ENCODE measurements at regions not wholly inside any gene's neighbourhood (a gene's known extent, or its start where the extent isn't known, plus 50 kb on each side); places are given as distances from the start of the nearest gene placed in this dataset.

GRCh38 chrX:138534410-138534809 is 177.1 kb downstream of the FGF13 start:
- no peak for DNase-seq

DNA sequence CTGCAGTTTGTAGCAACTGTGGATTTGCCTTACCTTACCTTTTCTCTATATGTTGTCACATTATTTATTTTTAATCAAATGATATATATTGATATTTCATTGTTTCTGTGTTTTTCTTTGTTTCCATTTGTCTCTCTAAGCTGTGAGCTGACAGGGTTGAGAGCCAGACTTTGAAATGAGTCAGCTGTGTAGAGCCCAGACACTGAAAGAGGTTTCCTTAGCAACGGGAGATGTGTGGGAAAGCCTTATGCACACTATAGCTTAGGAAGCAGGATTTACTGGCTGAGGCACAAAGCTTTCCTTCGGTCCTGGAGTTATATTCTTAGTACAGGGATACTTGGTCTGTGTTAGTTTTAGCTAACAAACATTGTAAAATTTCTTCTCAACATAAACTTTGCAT is 192.2 kb downstream of the FGF13 start:
- peak; percentile 77 for DNase-seq

- DNase-seq: no peak
These were observed 207.2 kb downstream of the FGF13 start for GRCh38 chrX:138504273-138504672.

DNA sequence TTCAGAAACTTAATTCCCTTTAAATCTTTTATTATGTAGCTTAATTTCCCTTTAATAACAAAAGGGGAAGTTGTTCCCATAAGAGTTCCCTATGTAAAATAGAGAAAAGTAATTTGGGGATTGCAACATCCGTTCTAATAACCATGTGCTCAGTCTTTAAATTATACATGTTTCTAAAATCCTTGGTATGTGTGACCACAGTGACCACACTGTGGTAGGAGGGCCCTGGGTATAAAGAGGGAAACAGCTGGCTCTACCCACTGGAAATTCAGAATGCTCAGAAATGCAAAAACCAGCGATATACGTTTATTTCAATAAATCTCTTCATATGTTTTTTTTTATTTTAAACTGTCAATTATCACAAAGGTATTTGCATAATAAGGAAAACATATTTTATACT is 219.1 kb downstream of the FGF13 start:
- DNase-seq: no peak

GRCh38 chrX:138487866-138488265 is 223.7 kb downstream of the FGF13 start:
- DNase-seq: no peak

DNA sequence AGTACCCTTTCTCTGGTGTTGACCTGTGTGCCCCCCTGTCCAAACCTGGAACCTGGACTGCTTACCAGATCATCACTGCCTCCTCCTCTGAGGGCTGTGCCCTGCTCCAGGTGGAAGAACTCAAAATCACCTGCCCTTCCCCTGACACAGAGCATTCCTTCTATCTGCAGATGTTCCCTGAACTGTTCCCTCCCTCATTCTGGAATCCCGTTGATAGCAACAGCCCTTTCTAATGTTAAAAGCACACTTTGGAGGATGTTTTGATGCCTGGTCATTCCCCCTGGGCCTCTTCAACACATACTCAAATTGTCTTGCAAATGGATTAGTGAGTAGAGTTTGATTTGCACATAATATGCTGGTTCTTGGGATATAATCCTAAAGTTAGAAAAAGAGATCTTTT is 225.8 kb downstream of the FGF13 start:
- DNase-seq: no peak

DNA sequence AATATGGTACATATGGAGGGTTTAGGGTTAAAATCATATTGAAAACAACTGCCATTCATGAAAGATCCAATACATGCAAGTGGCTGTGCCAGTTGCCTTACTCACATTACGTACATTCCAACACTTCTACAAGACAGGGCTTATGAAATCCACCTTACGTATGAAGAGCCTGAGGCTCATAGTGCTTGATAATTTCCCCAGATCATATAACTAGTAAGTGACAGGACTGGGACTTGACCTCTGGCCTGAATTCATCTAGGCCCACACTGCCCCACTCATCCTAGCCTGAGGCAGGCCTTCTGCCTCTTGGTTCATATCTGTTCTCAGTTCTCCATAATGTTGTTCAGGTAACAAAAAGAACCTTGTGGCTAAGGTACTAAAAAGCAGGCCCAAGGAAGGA is 226.3 kb downstream of the FGF13 start:
- no peak for DNase-seq

- no peak for DNase-seq
These were observed 227.1 kb downstream of the FGF13 start for GRCh38 chrX:138484451-138484850.

DNA sequence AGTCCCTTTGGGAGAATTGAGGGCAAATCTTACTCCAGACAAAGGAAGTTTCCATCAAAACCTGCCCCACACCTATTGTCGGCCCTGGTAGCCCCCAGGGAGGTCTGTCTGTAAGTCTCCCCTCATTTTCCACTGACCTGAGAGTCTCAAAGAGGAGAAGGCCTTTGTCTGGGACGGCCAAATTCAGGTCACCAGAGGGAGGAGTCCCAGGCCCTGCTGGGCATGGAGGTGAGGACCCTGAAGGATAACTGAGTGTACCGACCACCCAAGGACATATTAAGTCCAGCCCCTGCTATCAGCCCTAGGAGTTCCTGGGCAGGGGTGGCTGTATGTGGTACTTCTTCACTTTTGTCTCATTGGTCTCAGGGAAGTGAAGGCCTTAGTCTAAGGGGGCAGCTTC is 229.9 kb downstream of the FGF13 start:
- no peak for DNase-seq

DNA sequence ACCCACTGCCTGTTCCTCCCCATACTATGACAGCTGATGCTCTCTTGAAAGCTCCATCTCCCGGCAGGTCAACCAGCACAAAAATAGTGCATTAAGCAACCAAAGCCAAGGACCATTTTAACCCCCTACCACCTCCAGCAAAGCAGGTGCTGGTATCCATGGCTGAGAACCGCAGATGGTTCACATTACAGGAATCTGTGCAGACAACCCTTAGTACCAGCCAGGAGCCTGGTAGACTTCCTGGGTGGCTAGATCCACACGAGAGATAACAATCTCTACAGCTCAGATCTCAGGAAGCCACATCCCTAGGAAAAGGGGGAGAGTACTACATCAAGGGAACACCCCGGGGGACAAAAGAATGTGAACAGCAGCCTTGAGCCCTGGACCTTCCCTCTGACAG is 248.0 kb downstream of the FGF13 start:
- no peak for DNase-seq

Data from NCI-H1092 treated with DMSO at 0.1 percent for 48 hours (cell line).